Ishikawa (cell line): ENCODE measurements at regions not wholly inside any gene's neighbourhood (a gene's known extent, or its start where the extent isn't known, plus 50 kb on each side); places are given as distances from the start of the nearest gene placed in this dataset.

ENCODE experiments used
- EGR1 ChIP-seq: IDR thresholded peaks from 2 replicates; pipeline ENCODE4 v1.6.1; 2012
- EP300 ChIP-seq: IDR thresholded peaks from 2 replicates; pipeline ENCODE4 v1.6.1; 2012; ENCODE audit warnings: borderline replicate concordance
- FOXM1 ChIP-seq: IDR thresholded peaks from 2 replicates; pipeline ENCODE4 v1.6.1; 2012; ENCODE audit warnings: low read depth, borderline replicate concordance
- NFIC ChIP-seq: IDR thresholded peaks from 2 replicates; pipeline ENCODE4 v1.6.1; 2012
- TAF1 ChIP-seq: IDR thresholded peaks from 2 replicates; pipeline ENCODE4 v1.6.1; 2012; ENCODE audit warnings: low read depth, mild to moderate bottlenecking
- TCF12 ChIP-seq: IDR thresholded peaks from 2 replicates; pipeline ENCODE4 v1.6.1; 2012; ENCODE audit warnings: low read depth
- TEAD4 ChIP-seq: IDR thresholded peaks from 2 replicates; pipeline ENCODE4 v1.6.1; 2012
- YY1 ChIP-seq: IDR thresholded peaks from 2 replicates; pipeline ENCODE4 v1.6.1; 2012; ENCODE audit warnings: low read depth
- ZBTB7A ChIP-seq: IDR thresholded peaks from 2 replicates; pipeline ENCODE4 v1.6.1; 2012; ENCODE audit warnings: low read depth
- TF ChIP-seq, protein P1 (sequence below): IDR thresholded peaks from 2 replicates; pipeline ENCODE4 v1.6.1; 2012
- TF ChIP-seq, protein P2 (sequence below): IDR thresholded peaks from 2 replicates; pipeline ENCODE4 v1.6.1; 2012

DNA sequence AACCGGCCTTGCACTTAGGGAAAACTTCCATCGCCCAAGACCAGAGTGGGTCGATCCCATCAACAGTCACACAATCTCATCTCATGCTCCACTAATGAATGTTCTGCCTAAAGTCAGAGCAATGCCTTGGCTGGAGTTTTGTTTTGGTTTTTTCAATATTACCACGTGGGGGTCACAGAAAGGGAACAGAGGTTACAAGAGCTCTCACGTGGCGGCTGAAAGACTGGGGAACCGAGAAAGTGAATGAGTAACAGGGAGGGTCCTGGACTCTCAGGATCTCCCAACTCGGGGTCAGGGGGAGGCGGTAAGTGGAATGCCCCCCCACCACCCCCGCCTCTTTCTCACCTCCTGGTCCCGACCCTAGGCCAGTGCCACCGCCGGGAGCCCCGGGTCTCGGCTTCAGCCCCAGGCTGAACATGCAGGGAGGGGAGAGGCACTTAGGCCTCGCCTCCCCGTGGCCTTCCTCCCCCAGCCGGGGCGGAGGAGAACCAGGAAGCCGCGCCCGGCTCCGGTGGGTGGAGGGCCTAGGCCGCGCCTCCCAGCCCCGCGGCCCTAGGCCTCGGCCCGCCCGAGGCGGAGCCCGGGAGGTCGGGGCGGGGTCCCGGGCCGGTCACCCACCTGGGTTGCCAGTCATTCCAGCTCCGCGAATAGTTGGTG is 68.7 kb upstream of the SPN start:
- TF ChIP-seq, protein P1, sequence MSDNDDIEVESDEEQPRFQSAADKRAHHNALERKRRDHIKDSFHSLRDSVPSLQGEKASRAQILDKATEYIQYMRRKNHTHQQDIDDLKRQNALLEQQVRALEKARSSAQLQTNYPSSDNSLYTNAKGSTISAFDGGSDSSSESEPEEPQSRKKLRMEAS = peak; percentile 55; the same call in 1 of the 2 replicates
- TF ChIP-seq, protein P2, sequence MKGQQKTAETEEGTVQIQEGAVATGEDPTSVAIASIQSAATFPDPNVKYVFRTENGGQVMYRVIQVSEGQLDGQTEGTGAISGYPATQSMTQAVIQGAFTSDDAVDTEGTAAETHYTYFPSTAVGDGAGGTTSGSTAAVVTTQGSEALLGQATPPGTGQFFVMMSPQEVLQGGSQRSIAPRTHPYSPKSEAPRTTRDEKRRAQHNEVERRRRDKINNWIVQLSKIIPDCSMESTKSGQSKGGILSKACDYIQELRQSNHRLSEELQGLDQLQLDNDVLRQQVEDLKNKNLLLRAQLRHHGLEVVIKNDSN = peak; percentile 38

DNA sequence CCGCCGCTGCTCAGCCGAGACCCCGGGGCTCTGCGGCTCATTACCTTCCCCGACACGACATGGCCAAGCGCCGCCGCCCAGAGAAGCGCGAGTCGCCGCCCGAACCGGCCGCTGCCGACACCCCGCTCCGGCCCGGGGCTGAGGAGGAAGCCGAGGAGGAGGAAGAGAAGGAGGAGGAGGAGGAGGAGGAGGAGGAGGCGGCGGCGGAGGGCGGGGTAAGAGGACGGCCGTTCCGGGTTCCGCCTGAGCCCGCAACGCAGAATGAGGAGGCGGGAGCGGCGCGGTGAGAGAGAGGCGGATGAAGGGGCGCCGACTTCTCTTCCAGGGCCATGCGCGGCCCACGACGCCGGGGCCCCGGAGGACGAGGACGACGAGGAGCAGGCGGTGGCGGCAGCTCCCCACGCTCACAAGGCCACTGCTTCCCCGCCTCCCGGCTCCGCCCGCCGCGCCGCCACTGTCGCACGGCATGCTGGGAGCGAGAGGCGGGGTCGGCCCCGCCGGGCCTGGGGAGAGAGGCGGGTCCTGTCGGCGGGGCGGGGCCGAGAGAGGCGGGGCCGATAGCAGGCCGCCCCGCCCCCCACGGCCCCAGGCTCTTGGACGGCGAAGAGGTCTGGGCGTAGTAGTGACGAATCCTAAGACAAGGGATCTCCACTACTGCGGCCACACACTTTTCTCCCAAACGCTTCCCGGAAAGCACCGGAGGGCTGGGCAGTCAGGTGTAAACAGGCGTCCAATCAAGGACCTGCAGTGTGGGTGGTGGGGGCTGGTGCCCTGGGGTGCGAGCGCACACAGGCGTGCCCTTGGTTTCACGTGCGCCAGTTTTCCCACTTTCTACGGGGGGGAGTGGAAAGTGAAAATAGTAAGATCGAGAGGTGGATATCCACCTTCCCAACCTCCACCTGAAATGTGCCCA is 67.9 kb upstream of the SPN start:
- peak; percentile 71 for TF ChIP-seq EGR1
- TF ChIP-seq, protein P1 = peak; percentile 84
- peak; percentile 46; the same call in 1 of the 2 replicates for TF ChIP-seq TAF1
- TF ChIP-seq EP300 = peak; percentile 44; the same call in 1 of the 2 replicates
- TF ChIP-seq, protein P2 = peak; percentile 80

DNA sequence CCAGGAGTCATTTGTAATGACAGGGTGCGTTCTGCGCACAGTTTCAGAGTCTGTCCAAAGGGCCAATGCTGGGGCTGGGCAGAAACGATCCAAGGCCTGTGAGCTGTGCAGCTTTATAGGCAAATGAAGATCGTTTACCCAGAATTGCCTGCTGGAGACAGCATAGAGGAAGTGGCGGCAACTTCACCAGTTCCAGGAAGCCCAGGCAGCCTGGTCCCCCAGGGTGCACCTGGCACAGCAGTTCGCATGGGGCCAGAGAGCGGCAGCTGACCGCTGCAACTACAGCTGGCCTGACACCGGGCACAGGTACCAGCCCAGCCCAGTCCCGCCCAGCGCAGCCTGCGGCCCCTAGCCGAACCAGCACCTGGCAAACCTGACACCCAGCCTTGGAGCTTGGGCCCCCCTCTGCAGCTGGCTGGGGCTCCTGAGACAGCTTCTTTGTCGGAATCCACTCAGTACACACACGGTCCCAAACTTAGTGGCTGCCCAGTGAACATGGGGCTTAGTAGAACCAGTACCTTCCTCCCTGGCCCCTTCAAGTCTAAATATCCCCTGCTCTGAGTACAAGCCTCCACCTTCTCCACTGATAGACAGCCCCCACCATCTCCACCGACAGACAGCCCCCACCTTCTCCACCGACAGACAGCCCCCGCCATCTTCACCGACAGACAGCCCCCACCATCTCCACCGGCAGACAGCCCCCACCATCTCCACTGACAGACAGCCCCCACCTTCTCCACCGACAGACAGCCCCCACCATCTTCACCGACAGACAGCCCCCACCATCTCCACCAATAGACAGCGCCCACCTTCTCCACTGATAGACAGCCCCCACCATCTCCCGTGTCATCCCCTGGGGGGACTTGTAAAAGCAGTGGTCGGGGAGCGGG is 62.7 kb upstream of the SPN start:
- TF ChIP-seq, protein P1 = 0 out of 2 replicates have a peak, but pooled peaks have one; percentile 26

DNA sequence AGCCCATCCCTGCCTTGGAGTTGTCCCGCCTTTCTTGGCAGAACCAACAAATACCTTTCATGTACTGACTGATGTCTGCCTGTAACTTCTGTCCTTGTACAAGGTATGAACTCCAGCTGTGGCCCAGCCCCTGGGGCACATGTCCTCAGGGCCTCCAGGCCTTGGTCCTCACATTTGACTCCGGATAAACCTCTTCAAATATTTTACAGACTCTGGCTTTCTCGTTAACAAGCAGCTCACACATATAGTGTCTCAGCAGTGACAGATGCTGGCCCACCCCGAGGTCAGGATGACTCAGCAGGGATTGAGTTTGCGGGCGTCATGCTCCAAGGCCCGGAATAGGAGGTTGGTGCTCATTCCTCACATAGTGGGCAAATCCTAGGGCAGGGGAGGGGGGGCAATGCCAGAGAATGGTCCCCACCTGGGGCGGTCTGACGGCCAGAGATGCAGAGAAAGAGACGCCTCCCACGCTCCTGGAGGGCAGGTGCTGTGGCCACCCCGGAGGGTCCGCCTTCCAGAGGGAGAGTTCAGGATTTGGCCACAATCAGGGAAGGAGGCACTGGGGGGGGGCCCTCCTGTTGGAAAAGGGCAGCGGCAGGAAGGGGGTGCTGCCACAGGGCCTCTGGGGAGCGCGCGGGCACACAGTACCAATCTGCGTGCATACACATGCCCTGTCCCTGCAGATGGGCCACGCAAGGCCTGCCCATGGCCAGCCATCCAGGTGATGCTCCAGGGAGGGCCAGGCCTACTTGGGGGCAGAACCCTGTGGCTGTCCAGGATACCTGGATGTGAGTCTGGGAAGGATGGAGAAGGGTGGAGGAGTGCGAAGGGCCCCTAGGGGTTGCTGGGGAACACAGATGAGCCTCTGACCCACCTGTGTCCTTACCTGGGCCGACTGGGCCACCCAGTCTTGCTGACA is 58.2 kb upstream of the SPN start:
- peak; percentile 91 for TF ChIP-seq EP300
- peak; percentile 91 for TF ChIP-seq TCF12
- TF ChIP-seq YY1 = 0 out of 2 replicates have a peak, but pooled peaks have one; percentile 31
- peak; percentile 45; the same call in 1 of the 2 replicates for TF ChIP-seq FOXM1
- peak; percentile 69 for TF ChIP-seq NFIC
- peak; percentile 78 for TF ChIP-seq TEAD4
- TF ChIP-seq, protein P1 = 0 out of 2 replicates have a peak, but pooled peaks have one; percentile 23
- TF ChIP-seq ZBTB7A = peak; percentile 75

DNA sequence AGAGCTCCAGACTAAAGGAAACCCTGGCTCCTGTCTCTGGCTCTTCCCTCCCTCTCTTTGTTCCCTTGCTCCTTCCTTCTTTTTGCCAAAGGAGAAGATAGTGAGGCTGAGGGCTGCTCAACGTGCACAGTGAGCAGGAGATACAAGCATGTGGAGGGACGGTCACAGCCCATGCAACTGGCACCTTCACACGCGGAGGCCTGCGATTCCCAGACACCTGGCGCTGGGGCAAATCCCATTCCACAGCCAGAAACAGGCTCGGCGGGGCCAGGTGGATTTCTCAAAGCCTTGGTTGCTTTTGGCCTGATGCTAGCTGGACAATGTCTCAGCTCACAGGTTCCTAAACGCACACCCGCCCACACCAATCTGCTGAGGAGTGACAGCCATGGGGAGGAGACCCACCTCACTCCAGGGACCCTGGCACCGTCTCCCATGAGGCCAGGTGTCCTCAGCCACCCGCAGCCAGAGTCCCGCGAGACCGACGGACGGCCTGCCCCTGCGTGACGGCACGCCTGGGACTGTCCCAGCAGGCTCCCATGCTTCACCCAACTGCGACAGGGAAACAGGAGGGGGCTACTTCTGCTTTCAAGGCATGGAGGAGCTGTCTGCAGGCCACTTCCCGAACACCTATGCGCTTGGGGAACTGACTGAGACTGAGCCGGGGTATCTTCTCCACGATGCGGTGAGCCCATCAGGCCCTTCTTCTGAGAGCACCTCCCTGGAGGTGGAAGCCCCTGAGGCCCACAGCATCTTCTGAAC is 56.2 kb upstream of the SPN start:
- TF ChIP-seq, protein P1 = 0 out of 2 replicates have a peak, but pooled peaks have one; percentile 36

DNA sequence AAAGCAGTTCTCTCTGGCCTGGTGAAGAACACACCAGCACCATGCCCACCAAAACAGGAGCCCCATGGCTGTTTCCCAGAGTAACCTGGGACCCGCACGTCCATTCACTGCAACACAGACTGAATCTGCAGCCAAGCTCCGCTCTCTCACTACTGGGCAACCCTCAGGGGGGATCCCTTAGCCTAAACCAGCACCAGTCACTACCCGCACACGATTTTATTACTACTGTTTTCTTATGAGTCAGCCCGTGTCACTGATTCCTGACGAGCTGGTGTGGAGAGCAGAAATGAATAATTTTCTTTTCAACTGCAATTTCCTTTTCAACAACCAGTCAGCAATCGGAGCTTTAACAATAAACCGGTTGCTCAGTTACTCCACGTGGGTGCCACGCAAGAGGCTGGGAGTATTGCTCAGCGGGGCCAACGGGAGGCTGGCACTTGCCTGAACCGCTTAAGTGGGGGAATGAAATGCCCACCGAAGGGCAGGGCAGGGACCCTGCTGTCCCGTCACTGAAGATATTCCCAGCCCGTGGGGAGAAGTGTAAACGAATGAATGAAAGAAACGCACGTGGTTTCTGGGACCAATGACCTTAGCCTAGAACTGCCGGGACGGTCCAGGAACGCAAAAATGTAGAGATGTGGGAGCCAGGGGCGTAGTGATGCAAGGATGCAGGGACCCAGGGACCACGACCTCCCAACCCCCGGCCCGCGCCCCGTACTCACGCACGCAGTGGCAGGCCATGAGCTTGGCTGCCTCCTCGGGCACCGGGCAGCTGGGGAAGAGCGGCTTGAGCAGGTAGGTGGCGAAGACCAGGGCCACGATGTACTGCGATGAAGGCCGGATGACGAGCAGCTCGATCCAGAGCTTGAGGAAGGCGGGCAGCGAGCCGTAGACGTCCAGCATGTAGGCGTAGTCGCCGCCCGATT is 50.4 kb upstream of the SPN start:
- TF ChIP-seq, protein P1 = peak; percentile 37; the same call in 1 of the 2 replicates
